NCI-H748 (cell line): ENCODE measurements at regions not wholly inside any gene's neighbourhood (a gene's known extent, or its start where the extent isn't known, plus 50 kb on each side); places are given as distances from the start of the nearest gene placed in this dataset.

ENCODE experiments used
- DNase-seq: peaks from one replicate; lab custom pipeline; 2025; ENCODE audit not compliant: unreplicated experiment; lab: John Stamatoyannopoulos, UW

DNA sequence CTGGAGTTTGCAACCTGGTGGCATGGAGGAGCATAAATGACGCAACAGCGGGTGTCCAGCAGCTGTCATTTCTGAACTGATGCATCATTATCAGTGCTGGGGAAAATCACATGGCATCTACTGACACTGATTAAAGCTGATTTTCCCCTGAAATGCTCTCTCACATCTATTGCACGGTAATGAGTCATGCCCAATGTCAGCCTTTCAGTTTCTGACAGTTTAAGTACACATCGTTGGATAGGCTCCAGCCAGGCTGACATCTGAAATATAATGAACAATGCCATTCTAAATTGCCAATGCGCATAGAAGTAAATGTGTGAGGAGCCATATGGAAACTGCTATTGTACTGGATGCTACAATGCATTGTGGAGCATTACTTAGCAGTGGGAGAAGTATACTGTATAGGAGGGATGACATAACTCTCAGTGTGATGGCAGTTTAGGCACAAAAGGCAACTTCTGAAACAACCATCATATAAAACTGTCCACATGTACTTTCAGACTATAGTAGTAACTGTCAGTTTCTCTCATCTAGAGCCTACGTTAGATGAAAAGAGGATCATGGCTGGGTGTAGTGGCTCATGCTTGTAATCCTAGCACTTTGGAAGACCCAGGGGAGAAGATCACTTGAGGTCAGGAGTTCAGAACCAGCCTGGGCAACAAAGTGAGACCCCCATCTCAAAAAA is 389.3 kb upstream of the DMAC1 start:
- peak; percentile 81 for DNase-seq

DNA sequence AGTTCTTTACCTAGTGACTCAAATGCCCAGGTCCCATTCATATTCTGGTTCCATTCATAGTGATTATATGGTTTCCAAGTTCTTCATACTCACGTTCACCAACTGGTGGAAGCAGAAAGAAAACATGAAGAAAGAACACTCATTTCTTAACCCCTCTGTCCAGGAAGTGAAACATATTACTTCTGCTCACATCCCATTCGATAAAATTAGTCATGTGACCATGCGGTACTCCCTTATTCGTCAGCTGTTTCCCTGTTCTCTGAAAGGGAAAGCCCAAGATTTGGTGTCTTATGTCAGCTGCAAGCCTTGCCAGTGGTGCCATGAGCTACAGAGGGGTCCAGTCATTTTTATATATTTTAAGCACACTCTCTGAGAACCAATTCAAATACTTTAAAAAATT is 387.0 kb upstream of the DMAC1 start:
- DNase-seq: no peak

DNA sequence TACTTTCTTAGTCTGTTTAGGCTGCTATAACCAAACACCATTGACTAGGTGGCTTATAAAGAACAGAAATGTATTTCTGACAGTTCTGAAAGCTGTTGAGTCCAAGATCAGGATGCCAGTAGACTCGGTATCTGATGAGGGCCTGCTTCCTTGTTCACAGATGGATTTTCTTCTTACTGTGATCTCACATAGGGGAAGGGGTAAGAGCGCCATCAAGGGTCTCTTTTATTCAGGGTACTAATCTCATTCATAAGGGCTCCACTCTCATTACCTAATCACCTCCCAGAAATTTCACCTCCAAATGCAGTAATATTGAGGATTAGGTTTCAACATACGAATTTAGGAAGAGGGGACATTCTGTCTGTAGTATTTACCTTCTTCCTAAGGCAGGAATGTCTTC is 384.0 kb upstream of the DMAC1 start:
- no peak for DNase-seq

DNA sequence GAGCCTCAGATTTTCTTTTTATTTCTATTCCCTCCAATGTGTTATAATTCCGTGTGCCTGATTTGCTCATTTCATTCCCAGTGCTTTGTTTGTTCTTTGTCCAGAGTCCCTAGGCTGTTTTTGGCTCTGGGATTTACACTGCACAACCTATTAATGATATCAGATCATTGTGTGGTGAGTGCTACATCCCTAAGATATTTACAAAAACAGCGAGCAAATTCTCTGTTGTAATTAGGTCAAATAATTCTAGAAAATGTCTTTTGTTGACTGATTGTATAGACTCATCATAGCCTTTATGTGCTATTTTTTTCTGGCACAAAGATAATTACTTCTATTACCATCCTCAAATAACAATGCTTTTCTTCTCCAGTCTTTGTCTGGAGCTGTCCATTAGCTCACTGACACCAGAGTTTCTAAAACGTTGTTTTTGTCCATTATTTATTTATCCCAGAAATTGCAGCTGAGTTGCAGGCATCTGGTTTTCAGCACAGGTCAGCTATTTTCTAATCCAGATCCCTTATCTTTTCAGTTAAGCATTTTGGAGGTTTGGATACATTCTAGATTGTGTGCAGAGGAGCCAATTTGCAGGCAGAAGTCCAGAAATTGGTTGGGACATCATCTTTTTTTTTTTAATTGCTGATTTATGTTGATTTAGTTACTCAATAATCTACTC is 379.9 kb upstream of the DMAC1 start:
- DNase-seq: peak; percentile 91

DNA sequence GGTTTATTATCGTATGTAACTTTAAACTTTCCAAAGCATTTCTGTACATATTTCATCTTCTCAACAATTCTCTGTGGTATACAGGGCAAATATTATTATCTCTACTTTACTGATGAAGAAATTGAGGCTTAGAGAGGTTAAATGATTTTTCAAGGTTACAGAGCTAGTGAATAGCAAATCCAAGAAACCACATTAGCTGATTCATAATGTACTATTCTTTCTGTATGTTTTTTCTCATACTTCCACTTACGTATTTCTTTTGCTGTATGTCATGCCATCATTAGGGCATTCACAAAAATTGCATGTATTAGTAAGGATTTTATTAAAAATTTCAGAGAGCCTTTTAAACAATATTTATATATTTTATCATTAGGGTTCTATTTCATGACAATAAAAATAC is 372.4 kb upstream of the DMAC1 start:
- no peak for DNase-seq

DNA sequence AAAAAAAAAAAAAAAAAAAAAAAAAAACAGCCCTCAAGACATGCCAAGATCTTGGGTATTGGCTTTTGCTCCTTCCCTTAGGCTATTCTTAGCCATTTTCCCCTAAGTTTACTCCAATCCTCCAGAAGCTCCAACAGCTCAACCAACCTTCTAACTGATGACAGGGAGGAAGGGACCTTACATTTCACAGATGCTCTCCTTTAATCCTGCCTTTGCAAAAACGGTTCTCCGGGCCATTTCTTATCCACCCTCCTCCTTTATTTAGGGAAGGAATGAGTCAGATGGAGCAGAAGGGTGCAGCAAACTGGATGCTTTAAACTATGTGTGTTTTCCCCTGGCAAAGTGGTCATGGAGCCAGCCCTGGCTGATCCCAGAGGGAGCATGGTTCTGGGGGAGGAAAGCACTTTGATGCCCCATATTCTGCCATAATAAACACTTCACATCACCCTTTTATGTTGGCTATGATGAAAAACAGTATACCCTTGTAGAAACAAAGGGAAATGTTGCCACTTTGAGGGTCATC is 369.4 kb upstream of the DMAC1 start:
- DNase-seq: no peak

DNA sequence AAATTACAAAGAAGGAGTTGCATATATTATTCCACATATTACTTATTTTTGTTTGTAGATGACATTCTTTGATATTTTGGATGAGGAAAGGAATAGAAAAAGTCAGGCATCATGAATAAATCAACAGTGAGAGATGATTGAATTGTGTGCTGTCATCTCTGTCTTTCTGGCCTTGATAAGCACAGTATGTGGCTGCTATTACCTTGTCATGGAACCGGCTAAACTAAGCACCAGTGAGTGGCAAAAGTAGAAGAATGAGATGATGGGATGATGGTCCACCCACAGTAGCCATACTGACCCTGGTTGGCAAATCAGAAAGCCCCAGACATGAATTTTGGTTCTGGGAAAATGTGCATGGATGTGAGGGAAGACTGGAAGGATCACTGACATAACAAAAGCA is 361.2 kb upstream of the DMAC1 start:
- DNase-seq: no peak

DNA sequence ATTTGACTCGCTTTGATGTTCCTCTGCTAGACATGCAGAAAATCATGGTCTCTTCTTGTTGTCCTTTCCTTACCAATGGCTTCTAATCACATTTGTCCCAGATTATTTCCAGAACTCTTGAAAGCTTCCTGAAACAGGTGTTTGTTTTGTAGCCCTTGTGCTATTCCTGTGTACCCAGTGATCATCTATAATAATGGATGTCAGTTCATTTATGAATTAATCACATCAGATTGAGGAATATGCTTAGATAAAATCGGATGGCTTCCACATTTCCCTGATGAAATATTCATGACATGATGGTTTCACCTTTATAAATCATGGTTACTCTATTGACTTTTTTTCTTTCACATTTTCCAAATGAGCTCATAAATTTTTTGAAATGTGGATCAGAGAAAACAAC is 359.0 kb upstream of the DMAC1 start:
- DNase-seq: no peak

DNA sequence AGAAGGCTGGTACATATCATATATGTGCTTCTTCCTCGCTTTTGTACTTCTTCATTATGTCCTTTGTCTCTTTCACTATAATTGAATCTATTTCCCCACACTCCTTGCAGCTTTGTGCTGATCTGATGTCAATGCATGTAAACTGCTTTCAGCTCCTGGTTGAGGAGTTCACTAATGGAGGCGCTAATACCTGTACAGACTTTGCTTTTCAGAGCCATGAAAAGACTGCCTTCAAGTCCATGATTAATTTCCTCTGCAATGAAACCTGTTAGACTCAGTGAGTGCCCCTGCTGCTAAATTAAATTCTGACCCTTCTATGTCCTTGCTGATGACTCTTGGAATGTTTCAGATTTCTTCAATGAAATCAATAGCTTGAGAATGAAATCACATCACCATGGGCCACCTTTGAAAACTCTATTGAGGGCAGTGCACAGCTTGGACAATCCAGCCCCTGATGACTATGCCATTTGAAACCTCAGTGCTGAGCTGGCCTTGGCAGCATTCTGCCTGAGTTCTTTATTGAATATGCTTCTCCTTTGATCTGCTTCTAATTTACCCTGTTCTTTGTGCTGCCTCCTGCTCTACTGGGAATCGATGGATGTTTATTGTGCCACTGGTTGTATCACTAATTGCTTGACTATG is 358.2 kb upstream of the DMAC1 start:
- DNase-seq: no peak

DNA sequence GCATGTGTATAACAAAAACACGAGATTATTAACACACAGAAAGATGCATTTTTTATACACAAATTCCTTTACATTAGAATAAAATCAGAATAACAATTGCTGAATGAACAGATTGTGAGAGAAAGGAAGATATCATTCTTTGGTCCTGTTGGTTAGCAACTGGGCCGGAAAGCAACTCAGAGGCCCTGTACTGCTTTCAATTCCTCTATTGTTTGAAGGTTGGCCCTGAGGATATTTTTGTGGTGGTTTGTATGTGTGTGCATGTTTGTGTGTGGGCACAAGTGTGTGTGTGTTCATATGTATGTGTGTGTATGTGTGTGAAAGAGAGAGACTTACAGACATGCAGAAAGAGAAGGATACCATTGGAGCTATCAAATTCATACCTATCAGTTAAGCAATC is 356.8 kb upstream of the DMAC1 start:
- DNase-seq: no peak

DNA sequence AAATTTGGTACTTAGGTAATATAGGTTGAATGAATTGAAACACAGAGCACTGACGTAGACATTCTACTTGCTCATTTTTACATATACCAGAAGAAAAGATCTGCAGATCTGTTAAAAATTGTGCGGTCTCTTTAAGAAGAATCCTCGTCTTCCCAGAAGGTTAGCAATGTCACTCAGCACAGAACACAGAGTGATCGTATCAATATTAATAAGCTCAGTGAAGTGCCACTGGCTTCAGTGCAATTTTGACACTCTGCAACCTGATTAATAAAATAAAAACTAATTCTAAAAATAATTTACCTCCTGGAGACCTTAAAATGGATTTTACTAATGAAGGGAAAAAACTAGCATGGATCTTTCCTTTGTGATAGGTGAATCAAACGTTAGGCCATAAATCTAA is 356.1 kb upstream of the DMAC1 start:
- DNase-seq: no peak

DNA sequence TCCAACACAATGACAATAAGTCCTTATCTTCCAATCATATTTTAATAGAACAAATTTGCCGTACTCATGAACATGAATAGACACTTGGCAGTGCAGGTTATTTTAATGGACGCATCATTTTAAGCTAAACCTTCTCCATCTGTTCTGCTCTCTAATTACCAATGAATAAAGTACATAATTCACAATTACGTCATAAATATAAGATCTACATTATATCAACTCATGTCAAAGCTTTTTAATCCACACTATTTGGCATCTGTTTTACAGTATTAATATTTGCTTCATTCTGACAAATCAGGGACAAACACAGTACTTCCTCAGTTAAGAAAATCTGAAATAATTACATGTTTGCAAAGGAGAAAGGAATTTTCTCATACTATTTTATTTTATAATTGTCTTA is 344.1 kb upstream of the DMAC1 start:
- no peak for DNase-seq

DNA sequence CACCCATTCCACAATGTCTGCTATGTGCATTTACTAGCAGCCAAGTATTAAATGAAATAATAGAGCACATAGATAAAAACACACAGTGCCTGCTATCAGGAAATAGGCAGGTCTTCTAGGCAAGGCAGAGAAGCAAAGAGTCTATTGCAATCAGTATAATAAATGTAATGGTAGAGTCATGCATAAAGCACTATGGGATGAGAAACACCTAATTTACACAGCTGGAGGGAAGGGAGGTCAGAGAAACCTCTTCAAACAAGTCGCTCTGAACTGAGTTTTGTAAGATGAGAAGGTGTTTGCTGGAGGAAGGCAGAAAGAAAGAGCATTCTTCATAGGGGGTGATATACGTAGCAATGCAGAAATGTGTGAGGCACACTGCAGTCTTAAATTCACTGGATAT is 341.0 kb upstream of the DMAC1 start:
- peak; percentile 58 for DNase-seq

DNA sequence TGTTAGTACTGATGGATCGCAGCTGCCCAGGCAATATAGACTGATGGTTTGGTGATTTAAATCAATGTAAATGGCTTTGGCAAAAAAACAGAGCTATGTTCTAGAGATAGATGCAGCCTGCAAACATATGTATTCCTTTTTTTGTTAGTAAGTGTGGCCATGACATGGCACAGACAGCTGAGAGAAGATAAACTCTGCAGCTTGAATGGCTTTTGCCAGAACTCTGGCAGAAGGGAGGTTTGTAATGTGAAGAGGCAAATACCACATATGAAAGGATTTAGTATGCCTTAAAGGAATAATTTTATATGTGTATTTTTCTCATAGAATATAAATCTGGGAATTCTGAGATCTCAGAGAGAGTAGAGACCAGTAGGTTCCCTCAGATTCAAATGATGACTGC is 340.2 kb upstream of the DMAC1 start:
- no peak for DNase-seq

DNA sequence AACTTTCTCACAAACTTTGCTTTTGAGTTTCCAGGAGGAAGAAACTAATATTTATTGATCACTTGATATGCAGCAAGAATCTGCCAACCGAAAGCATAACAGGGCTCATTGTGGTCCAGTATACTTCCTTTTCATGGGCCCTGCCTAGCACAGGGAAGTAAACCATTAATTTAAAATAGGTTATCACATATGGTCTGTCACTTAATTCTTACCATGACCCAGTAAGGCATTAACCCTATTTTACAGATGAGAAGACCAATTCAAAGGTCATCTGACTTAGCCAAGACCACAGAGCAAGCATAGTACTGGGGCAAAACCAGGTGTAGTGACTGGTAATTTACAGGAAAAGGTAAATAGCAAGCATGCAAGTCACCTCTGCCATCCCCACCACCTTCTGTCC is 336.9 kb upstream of the DMAC1 start:
- no peak for DNase-seq

DNA sequence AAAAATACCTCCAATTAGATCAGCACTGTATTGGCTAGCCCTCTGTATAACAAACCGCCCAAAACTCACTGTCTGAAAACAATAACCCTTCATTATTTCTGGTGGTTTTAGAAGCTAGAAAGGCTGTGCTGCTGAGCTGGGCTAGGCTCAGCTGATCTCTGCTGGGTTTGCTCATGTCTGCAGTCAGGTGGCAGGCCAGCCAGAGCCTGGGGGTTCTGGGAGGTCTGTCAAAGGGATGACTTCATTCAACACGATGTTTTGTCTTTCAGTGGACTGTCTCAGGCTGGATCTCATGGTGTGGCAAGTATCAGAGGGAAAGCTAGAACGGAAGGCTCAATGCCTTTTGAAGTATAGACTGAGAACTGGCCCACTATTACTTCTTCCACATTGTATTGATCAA is 335.1 kb upstream of the DMAC1 start:
- DNase-seq: no peak

DNA sequence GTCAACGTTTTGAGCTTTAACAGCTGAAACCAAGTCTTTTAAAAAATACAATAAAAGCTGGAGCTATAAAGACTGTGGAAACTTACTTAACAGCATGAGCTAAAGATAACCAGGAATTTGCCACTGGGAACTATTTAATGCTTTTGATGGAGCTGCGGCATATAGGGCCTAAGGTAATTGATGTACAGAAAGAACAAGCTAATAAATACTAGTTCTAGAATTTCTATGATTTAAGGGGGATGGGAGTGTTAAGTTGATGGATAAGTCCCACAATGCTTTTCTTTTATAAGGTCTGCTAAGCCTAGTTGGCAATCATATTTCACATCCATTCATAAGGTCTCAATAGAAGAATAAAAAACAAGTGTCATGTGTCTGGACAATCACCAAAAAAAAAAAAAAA is 334.0 kb upstream of the DMAC1 start:
- no peak for DNase-seq

DNA sequence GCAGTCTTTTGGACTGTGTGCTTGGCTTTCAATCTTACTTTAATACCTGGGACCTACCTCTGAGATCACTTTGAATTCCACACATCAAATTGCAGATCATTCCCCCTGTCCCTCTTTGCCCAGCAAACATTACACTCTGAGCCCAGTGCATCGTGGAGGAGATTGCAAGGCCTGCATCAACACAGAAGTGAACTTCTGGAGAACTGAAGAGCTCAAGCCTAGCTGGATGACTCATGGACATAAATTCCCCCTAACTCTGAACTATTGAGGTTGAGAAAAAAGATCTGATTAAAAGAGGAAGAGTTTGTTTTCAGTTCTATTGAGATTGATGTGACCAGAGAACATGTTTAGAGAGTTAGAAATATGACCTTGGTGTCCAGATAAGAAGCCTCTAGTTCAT is 316.0 kb upstream of the DMAC1 start:
- DNase-seq: no peak

DNA sequence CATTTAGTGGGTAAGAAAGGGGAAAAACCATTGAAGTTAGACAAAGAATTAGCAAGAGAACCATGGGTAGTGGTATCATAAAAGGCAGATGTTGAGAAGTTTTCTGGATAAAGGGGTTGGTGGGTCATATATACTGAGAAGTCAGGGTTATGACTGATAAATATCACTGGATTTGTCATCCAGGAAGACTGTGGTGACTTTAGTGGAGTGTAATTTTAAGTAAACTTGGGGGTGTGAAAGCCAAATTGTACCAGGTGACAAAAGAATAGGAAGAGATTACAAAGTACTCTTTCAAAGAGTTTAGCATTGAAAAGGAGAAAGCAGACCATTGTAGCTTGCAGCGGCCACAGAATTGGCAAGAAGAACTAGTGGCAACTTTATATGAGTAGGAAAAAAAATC is 315.2 kb upstream of the DMAC1 start:
- DNase-seq: no peak

DNA sequence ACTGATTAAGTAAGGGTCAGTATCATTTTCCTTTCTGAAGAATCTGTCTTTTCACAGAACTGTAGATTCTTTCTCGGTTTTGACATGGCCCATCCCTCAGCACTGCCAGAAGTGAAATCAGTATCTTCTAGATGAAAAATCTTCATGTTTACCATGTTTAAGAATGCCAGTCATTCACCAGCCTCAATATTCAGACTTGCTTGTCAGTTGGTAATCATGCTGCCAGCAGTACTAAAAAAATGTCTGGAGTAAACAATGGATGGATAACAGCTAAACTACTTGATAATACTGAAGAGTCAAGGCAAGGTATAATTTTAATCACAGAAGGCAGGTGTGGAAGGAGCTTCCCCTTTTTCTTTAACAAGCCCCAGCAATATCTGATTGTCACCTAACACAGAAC is 306.8 kb upstream of the DMAC1 start:
- DNase-seq: no peak

DNA sequence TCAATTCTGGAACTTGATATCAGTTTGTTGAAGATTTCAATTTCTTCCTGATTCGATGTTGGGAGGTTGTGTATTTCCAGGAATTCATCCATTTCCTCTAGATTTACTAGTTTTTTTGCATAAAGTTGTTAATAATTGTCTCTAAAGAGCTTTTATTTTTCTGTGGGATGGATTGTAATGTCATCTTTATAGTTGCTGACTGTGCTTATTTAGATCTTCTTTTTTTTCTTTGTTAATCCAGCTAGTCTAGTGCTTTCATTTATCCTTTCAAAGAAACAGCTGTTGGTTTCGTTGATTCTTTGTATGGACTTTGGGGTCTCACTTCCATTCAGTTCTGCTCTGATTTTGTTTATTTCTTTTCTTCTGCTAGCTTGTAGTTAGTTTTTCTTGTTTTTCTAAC is 302.0 kb upstream of the DMAC1 start:
- DNase-seq: no peak

DNA sequence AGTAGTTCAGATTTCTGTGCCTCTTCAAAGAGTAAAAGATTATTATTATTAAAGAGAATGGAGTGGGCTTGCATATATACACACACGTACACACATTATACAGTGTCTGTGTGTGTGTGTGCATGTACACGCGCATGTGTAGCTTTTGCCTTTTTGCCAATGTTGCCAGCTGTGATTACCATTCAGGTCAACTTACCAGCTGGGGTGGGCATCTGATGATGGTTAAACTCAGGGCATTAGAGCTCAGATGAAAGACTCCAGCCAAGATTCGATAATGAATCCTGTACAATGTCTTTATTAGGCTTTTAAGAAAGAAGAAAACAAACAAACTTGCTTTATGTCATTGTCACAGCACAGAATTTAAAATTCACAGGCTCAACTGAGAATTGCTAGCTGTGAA is 296.5 kb upstream of the DMAC1 start:
- no peak for DNase-seq
